ENCODE measurements at regions not wholly inside any gene's neighbourhood (a gene's known extent, or its start where the extent isn't known, plus 50 kb on each side); places are given as distances from the start of the nearest gene placed in this dataset.
"Not testable (repeated sequence)": the region's sequence is repeated elsewhere in the genome, so short reads cannot be mapped to it uniquely, and the experiment has no call there.

GRCh38 chr7:115631782-115632181 is 398.8 kb downstream of the TFEC start:
- H3K4me3 ChIP-seq (ENCODE audit: low read depth, low read length): no peak overlapping the region
- ChIA-PET POLR2A (no interaction called here), CTCF (no interaction called here)
- TF ChIP-seq CTCF (IDR thresholded peaks at IDR 0.05; ENCODE audit: insufficient read depth, low read length, missing control alignments): no peak
- no peak for DNase-seq (ENCODE audit: low read depth, low spot score)

- H3K4me3 ChIP-seq (ENCODE audit: low read depth, low read length): no peak overlapping the region
- no peak for TF ChIP-seq CTCF (IDR thresholded peaks at IDR 0.05; ENCODE audit: insufficient read depth, low read length, missing control alignments)
- DNase-seq (ENCODE audit: low read depth, low spot score): no peak
- ChIA-PET POLR2A (no interaction called here), CTCF (no interaction called here)
Observed at GRCh38 chr7:115630049-115630448, 400.5 kb downstream of the TFEC start.

GRCh38 chr7:115618676-115619075 is 411.9 kb downstream of the TFEC start:
- peak; percentile 38 for DNase-seq (ENCODE audit: low read depth, low spot score)
- CTCF ChIA-PET: no interaction called here
- no peak overlapping the region for H3K4me3 ChIP-seq (ENCODE audit: low read depth, low read length)
- POLR2A ChIA-PET: no interaction called here
- no peak for TF ChIP-seq CTCF (IDR thresholded peaks at IDR 0.05; ENCODE audit: insufficient read depth, low read length, missing control alignments)

- DNase-seq (ENCODE audit: low read depth, low spot score): no peak
- POLR2A ChIA-PET: no interaction called here
- CTCF ChIA-PET: no interaction called here
- TF ChIP-seq CTCF (IDR thresholded peaks at IDR 0.05; ENCODE audit: insufficient read depth, low read length, missing control alignments): no peak
- no peak overlapping the region for H3K4me3 ChIP-seq (ENCODE audit: low read depth, low read length)
Observed at GRCh38 chr7:115613836-115614235, 416.7 kb downstream of the TFEC start.

- TF ChIP-seq CTCF (IDR thresholded peaks at IDR 0.05; ENCODE audit: insufficient read depth, low read length, missing control alignments): no peak
- DNase-seq (ENCODE audit: low read depth, low spot score): no peak
- POLR2A ChIA-PET: no interaction called here
- no peak overlapping the region for H3K4me3 ChIP-seq (ENCODE audit: low read depth, low read length)
- CTCF ChIA-PET: no interaction called here
Observed at GRCh38 chr7:115603416-115603815, 427.1 kb downstream of the TFEC start.

- no peak for TF ChIP-seq CTCF (IDR thresholded peaks at IDR 0.05; ENCODE audit: insufficient read depth, low read length, missing control alignments)
- no peak for DNase-seq (ENCODE audit: low read depth, low spot score)
- no peak overlapping the region for H3K4me3 ChIP-seq (ENCODE audit: low read depth, low read length)
- CTCF ChIA-PET: no interaction called here
- POLR2A ChIA-PET: no interaction called here
Observed at GRCh38 chr7:115600207-115600606, 430.4 kb downstream of the TFEC start.

- DNase-seq (ENCODE audit: low read depth, low spot score); POLR2A ChIA-PET; H3K4me3 ChIP-seq (ENCODE audit: low read depth, low read length); CTCF ChIA-PET: not testable (repeated sequence)
Observed at GRCh38 chr7:115599184-115599583, 431.4 kb downstream of the TFEC start.

GRCh38 chr7:115597220-115597619 is 433.3 kb downstream of the TFEC start:
- POLR2A ChIA-PET; CTCF ChIA-PET; H3K4me3 ChIP-seq (ENCODE audit: low read depth, low read length); DNase-seq (ENCODE audit: low read depth, low spot score): not testable (repeated sequence)
